GM19240 (cell line): ENCODE measurements at regions not wholly inside any gene's neighbourhood (a gene's known extent, or its start where the extent isn't known, plus 50 kb on each side); places are given as distances from the start of the nearest gene placed in this dataset.

Experiments used
- DNase-seq: peaks from one replicate; pipeline ENCODE4 v3.0.0; 2011; ENCODE audit warnings: low spot score; ENCODE audit not compliant: insufficient read length

DNA sequence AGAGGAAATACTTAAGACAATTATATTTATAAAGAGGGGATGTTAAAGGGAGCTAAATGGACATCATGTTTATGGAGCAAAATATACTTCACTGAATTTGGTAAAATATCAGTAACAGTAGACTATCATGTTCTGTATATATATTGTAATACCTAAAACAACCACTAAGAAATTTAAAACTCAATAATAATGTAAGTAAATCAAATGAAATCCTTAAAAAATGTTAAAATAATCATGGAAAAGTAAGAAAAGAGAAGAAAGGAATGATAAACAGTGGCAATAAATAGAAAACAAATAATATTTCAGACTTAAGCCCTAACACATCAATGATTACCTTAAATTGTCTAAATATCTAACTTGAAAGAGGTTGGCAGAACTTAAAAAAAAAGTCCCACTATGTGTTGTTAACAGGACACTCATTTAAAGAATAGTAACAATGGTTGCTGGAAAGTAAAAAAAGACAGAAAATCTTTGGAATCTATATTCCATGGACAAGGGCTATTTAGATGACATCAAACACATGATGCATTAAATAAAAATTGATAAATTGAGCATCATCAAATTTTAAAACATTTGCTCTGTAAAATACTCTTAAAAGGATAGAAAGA, 842.2 kb upstream of the MAP3K7 start:
- DNase-seq = no peak

DNA sequence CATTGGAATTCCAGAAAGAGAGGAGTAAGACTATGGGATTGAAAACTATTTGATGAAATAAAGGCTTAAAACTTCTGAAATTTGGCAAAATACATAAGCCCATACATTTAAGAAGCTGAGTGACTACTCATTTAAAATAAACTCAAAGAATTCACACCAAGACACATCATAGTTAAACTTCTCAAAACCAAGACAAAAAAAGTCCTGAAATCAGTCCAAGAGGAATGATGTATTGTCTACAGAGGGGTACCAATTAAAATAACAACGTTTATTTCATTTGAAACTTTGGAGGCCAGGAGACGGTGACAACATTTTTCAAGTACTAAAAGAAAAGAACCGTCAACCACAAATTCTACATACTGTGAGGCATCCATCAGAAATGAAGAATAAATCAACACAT, 841.4 kb upstream of the MAP3K7 start:
- DNase-seq = no peak

DNA sequence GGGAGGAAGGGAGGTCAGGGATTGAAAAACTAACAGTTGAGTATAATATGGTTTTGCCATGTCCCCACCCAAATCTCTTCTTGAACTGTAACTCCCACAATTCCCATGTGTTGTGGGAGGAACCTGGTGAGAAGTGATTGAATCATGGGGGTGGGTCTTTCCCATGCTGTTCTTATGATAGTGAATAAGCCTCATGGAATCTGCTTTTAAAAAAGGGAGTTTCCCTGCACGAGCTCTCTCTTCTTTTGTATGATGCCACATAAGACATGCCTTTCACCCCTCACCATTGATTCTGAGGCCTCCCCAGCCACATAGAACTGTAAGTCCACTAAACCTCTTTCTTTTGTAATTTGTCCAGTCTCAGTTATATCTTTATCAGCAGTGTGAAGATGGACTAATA, 833.4 kb upstream of the MAP3K7 start:
- no peak for DNase-seq

DNA sequence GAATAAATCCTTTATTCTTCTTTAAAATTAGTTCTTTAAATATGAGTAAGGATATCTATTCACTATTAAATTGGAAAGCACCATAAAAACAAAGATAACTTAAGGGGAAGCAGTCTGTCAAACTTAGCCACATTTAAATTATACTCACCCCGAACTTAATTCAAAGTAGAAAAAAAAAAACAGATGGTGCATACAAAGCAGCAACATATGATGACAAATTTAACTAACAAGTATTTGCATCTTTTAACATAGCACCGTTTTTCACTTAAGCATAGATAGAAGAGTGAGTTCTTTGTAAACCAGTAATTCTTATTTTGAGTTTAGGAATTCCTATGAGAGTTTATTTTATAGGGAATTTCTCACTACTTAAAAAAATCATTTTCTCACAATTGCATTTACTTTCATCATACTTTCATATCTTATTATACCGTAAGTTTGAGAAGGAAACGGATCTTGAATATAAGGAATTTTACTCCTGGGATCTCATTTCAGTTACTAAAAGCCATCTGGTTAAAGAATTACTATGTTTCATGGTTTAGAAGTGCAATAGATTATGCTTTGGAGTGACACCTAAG, 828.2 kb upstream of the MAP3K7 start:
- no peak for DNase-seq

DNA sequence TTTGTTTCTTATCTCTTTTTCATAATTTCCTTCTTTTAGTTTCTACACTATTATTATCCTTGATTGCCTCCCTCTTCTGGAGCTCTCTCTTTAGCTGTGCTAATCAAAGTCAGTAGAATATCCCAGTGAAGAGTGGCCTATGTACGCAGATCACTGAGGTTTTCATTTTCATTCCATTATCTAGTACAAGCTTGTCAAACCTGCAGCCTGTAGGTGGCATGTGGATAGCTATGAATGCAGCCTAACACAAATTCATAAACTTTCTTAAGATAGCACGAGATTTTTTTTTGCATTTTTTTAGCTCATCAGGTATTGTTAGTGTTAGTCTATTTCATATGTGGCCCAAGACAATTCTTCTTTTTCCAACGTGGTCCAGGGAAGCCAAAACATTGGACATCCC, 825.7 kb upstream of the MAP3K7 start:
- no peak for DNase-seq

DNA sequence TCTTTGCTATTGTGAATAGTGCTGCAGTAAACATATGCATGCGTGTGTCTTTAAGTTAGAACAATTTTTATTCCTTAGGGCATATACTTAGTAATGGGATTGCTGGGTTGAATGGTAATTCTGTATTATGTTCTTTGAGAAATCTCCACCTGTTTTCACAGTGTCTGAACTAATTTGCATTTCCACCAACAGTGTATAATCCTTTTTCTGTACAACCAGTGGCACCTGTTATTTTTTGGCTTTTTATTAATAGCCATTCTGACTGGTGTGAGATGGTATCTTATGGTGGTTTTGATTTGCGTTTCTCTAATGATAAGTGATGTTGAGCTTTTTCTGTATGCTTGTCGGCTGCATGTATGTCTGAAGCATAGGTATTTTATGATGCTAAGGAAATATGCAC, 820.8 kb upstream of the MAP3K7 start:
- DNase-seq = no peak

DNA sequence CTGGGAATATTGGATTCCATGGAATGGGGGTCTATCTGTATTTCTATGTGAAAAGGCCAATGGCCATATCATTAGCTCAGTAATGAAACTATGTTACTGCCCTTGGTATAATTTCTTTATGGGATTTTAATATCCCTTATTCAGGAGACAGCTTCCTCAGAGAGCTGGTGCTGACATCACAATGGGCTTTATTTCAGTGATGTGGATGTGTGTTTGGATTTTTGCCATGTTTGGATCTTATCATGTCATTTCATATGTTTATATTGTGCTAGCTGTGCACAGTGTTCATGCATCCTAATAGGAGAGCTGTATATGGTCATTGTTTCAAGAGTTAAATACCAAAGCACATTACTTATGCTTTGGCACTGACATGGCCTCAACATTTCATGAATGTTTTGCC, 806.1 kb upstream of the MAP3K7 start:
- DNase-seq = no peak

DNA sequence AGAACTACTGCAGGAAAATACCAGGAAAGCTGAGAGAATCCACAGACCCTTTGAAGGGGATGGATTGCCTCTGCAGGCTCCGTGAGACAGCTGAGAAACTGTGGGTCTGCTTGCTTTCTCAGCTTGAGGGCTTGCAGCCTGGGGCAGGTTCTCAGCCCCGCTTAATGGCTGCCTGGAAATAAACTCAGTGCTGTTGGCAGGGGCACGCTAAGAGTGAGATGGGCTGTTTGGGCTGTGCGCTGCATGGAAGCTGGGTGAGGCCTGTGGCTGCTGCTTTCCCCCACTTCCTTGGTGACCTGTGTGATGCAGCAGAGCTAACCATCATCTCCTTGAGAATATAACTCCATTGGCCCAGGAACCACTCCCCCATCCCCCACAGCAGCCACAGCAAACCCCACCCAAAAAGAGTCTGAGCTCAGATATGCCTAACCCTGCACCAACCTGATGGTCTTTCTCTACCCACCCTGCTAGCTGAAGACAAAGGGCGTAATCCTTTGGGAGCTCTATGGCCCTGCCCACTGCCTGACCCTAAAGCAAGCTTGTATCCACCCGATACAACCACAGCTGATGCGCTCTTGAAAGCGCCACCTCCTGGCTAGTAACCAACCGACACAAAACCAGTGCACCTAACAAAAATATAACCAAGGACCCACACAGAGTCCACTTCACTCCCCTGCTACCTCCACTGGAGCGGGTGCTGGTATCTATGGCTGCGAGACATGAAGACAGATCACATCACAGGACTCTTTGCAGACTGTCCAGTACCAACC, 800.6 kb upstream of the MAP3K7 start:
- no peak for DNase-seq

DNA sequence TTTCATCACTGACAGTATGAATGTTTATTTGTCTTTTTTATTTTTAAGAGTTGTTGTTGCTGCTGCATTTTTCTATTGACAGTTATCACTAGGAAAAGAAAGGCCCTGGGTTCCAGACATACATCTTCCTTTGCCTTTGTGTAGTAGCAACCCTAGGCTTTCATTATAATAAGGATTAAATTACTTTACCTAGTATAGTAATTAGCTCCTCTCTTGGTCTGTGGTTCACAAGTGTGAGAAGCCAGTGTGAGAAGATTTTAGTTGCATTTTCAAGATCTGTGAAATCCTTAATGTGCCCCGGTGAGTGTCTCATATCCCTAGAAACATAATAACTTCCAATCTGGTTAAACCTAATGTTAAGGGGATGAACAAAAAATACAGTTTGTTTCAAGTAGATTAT, 799.3 kb upstream of the MAP3K7 start:
- DNase-seq = no peak

DNA sequence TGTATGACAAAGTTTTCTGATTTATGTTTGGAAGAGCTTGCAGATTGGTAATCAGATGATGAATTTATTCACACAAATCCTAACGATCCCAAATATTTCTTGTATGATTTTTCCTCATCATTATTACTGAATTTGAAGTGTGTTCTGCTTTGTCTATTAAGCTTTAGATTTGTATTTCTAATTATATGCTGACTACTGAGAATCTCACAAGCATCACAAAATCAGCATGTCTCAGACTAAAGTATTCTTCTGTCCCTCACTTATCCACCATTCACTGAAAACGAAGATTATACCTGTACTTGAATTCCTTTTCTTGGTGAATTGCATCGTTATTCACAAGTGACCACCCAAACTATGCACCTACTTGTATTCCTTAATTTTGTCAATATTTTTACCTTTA, 796.3 kb upstream of the MAP3K7 start:
- DNase-seq = no peak

DNA sequence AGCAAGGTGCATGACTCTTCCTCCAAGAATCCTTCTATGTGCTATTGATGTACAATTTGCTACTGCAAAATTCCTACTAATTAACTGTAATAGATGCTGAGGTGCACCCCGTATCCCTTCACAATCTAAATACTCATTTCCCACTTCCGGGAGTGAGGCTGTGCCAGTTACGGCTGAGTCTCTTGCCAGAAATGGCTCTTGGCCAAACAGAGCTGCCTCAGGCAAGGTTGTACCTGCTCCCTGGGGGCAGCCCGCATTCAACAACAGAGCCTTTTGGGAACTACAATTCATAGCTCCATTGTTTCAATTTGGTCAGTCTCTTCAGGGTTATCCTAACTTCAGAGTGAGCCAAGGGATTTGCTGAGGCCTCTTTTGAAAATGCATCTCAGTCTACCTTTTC, 789.8 kb upstream of the MAP3K7 start:
- DNase-seq = no peak

DNA sequence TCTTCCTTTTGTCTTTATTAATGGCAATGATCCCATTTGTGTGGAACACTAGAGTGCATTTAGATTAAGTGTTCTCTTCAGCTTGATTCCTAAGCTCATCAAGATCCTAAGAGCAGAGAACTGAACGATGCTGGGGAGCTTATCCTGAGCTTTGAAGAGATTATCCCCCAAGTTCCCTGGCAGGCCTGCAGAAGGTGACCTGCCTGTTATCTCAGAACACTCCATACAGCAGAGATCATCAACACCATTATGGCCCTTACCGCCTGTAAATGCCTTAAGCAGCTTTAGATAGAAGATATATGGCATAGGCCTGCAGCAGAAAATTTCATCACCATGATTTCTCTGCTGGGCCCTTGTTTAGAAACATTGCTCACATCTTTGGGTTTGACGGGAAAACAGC, 779.9 kb upstream of the MAP3K7 start:
- DNase-seq = no peak

DNA sequence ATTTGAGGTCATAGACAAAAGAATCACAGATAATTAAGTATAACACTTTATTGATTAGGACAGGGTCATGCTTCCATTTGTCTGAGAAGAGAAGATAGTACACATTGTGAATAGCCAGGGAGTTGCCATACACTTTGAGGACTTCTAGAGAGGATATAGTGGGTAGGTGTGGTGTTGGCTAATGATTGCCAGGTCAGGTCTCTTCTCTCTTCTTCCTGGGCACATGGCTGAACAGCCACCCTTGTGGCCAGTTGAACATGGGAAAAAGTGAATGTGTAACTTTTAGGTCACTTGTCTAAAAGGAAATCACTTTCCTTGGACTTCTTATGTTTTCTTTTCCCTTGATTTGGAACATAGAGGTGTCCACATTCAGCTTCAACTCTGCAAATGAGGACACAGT, 772.1 kb upstream of the MAP3K7 start:
- DNase-seq = no peak

DNA sequence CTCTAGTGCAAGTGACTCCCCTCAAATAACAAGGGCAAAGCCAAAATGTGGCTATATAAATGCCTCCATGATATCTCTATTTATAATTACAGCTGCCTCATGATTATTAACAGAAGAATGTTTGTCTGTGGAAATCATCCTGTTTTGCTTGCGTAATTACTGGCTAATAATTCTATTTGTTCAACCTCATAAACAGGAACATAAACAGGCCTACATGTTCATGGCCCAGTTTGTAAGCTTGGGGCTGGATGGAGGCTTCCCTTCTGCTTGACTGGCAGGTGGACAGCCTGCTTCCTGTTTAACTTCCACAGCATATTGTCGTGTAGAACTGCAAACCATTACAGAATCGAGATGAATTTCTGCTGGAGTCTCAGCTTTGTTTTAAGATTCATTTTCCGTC, 766.0 kb upstream of the MAP3K7 start:
- DNase-seq = no peak

DNA sequence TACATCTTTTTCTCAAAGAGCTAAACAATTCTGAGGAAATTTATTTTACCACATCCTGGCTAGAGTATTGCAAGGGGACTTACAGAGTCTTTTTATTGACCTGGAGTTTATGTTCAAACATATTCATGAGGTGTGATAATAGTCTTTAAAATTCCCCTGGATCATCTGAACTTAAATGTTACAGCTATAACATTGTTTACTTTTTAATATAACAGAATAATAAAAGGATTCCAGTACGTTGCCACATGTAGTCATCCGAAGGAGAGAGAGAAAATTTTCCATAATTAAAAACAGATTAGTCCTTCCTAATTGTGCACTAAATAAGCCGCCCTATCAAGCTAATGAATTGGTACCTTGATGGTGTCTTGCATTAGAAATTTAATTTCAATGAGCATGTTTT, 765.4 kb upstream of the MAP3K7 start:
- DNase-seq = no peak

DNA sequence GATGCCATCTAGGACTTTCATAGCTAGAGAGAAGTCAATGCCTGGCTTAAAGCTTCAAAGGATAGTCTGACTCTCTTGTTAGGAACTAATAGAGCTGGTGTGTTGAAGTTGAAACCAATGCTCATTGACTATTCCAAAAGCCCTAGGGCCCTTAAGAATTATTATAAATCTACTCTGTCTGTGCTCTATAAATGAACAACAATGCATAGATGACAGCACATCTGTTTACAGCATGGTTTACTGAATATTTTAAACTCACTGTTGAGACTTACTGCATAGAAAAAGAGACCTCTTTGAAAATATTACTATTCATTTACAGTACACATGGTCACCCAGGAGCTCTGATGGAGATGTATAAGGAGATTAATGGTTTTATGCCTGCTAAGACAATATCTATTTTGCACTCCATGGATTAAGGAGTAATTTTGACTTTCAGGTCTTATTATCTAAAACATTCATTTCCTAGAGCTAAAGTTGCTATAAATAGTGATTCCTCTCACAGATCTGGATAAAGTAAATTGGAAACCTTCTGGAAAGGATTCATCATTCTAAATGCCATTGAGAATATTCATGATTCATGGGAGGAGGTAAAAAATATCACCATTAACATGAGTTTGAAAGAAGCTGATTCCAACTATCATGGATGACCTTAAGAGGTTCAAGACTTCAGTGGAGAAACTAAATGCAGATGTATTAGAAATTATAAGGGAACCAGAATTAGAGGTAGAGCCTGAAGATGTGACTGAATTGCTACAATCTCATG, 763.5 kb upstream of the MAP3K7 start:
- no peak for DNase-seq

DNA sequence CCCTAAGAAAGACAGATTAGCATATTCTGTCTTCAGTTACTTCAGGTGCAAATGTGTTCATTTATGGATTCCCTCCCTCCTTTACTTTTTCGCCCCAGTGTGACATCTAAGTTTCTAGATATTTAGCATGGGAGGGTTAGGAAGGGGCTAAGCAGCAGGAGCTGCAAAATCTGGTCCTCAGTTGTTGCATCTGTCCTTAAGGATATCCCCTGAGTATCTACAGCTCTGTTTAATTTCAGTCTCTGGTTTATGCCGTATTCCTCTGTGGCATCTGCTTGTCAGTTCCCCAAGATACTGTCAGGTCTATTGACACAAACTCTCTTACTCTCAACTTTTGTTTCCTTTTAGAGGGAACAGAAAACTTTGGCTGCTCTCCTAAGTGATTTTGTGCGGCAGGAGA, 754.6 kb upstream of the MAP3K7 start:
- DNase-seq = no peak

DNA sequence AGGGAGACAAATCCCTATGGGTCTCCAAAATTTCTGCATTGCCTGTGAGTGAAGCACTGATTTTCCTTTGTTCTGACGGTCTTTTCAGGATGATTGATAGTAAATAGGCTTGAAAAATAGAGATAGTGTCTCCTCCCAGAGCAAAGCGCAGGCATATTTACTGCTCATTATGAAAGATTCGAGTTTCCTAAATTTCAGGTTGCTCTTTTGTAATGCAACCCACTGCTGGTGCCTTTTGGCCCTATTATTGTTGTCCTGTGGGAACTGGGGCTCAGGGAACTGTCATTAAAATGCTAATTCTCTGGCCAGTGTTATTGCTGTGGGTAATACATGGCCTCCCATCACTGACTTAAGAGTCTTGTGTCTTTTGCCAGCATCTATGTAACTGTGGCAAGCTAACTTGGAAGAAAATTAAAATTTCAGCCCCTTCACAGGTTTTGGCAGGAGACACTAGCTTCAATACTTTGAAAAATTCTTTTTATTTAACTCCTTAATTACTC, 754.1 kb upstream of the MAP3K7 start:
- DNase-seq = no peak

DNA sequence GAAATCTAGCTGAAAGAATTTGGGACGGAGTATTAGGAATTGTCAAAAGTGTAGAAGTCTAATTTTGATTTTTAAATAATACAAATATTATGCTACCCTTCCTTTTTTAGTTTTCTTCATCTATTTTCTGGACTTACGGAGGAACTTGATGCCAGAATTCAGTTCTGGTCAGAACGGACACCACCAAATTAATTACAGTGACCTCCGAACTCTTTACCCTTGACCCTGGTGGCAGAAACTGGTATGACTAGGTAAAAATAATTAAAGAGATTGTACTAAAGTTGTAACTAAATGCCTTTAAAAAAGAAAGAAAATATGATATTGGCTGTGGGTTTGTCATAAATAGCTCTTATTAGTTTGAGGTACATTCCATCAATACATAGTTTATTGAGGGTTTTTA, 751.1 kb upstream of the MAP3K7 start:
- no peak for DNase-seq

DNA sequence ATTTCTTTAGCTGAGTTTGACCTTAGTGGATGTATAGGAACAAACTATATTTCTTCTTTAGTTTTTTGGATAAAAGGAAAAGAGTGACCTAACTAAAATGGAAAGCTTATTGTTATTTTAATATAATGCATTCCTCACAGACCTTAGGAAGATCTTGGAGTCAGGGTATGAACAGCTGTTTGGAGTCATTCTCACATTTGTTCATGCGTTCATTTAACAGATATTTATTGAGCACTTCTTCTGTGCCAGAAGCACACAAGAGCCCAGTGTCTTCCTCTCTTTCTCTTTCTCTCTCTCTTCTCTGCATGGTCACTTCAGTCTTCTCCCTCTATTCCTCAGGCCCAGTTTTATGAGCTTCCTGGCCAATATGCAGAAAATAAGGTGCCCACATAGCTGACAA, 744.0 kb upstream of the MAP3K7 start:
- DNase-seq = no peak

DNA sequence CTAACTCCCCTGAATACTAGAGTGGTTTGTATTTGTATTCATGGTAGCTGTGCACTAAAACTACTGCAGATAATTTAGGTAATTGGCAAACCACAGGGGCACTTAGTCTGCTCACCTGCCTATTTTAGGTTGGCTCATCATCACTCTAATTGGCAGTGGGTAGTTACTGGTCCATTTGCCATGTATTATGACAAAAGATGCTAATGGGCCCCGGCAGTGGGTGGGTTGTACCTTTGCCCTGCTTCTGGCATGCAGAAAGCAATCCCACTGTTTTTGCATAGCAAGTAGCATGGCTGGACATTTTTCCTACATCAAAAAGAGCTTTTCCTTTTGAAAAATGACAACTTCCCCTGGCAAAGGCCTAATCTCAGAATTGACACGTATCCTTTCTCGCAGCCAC, 741.4 kb upstream of the MAP3K7 start:
- DNase-seq = no peak

DNA sequence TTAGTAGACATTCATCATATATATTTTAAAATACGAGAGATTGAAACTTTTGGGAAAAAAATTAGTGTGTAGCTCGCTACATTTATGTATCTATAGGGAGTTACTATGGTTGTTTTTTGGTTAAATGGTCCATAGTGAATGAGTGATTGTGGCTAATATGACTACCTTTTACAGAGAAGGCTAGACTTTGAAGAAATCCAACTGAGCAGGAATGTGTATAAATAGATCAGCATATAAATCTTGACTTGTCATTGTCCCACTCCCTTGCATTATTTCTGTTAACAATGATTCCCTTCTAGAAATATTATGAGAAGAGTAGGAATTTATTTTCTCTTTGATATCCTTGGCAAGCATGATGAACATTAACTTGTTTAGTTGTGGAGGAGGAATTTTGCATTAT, 737.8 kb upstream of the MAP3K7 start:
- no peak for DNase-seq
